Fibroblast of skin of abdomen (primary cell): ENCODE measurements at regions not wholly inside any gene's neighbourhood (a gene's known extent, or its start where the extent isn't known, plus 50 kb on each side); places are given as distances from the start of the nearest gene placed in this dataset.

Source experiments
- DNase-seq: peaks from one replicate; pipeline ENCODE4 v3.0.0-alpha.2; 2013

- no peak for DNase-seq
Observed at GRCh38 chr18:61086657-61087056, 246.6 kb upstream of the CDH20 start.

GRCh38 chr18:61091379-61091778 lies 241.9 kb upstream of the CDH20 start:
- no peak for DNase-seq

GRCh38 chr18:61093965-61094364 lies 239.3 kb upstream of the CDH20 start:
- no peak for DNase-seq

- no peak for DNase-seq
Observed at GRCh38 chr18:61096226-61096625, 237.0 kb upstream of the CDH20 start.

- no peak for DNase-seq
Observed at GRCh38 chr18:61107113-61107512, 226.1 kb upstream of the CDH20 start.

GRCh38 chr18:61108706-61109105 lies 224.5 kb upstream of the CDH20 start:
- no peak for DNase-seq

GRCh38 chr18:61123309-61123708 lies 209.9 kb upstream of the CDH20 start:
- no peak for DNase-seq

GRCh38 chr18:61127714-61128467 lies 205.3 kb upstream of the CDH20 start:
- DNase-seq: no peak

- DNase-seq: no peak
Observed at GRCh38 chr18:61129001-61129400, 204.2 kb upstream of the CDH20 start.

- no peak for DNase-seq
Observed at GRCh38 chr18:61132031-61132430, 201.2 kb upstream of the CDH20 start.

- no peak for DNase-seq
Observed at GRCh38 chr18:61133783-61134182, 199.4 kb upstream of the CDH20 start.

- no peak for DNase-seq
Observed at GRCh38 chr18:61136711-61137251, 196.4 kb upstream of the CDH20 start.

- DNase-seq: no peak
Observed at GRCh38 chr18:61141691-61142090, 191.5 kb upstream of the CDH20 start.

GRCh38 chr18:61148322-61148721 lies 184.9 kb upstream of the CDH20 start:
- no peak for DNase-seq

GRCh38 chr18:61149786-61150185 lies 183.4 kb upstream of the CDH20 start:
- no peak for DNase-seq

- DNase-seq: no peak
Observed at GRCh38 chr18:61153571-61153970, 179.7 kb upstream of the CDH20 start.

GRCh38 chr18:61154866-61155265 lies 178.4 kb upstream of the CDH20 start:
- DNase-seq: no peak

GRCh38 chr18:61155586-61155985 lies 177.6 kb upstream of the CDH20 start:
- no peak for DNase-seq

GRCh38 chr18:61157451-61157850 lies 175.8 kb upstream of the CDH20 start:
- DNase-seq: no peak

- DNase-seq: no peak
Observed at GRCh38 chr18:61159246-61159645, 174.0 kb upstream of the CDH20 start.

GRCh38 chr18:61164321-61164720 lies 168.9 kb upstream of the CDH20 start:
- no peak for DNase-seq

GRCh38 chr18:61167902-61168301 lies 165.3 kb upstream of the CDH20 start:
- DNase-seq: no peak

- DNase-seq: no peak
Observed at GRCh38 chr18:61169386-61169785, 163.8 kb upstream of the CDH20 start.

- DNase-seq: no peak
Observed at GRCh38 chr18:61172624-61173023, 160.6 kb upstream of the CDH20 start.

GRCh38 chr18:61173554-61173953 lies 159.7 kb upstream of the CDH20 start:
- no peak for DNase-seq
